Activated CD4-positive, alpha-beta T cell treated with anti-CD3 and anti-CD28 coated beads, Interleukin-2, amount 50 U/mL, for 4 hours (primary cell): ENCODE measurements at regions not wholly inside any gene's neighbourhood (a gene's known extent, or its start where the extent isn't known, plus 50 kb on each side); places are given as distances from the start of the nearest gene placed in this dataset.
"Not testable (repeated sequence)": the region's sequence is repeated elsewhere in the genome, so short reads cannot be mapped to it uniquely, and the experiment has no call there.

Experiments used
- DNase-seq, 2 experiments: peaks; one replicate each; pipeline ENCODE4 v3.0.0-alpha.2; 2020

GRCh38 chr10:2214092-2214491, 476.8 kb upstream of the ADARB2 start:
- no peak for DNase-seq

GRCh38 chr10:2212244-2212834, 475.0 kb upstream of the ADARB2 start:
- no peak for DNase-seq

- no peak for DNase-seq
Measured at GRCh38 chr10:2210088-2210487, 472.8 kb upstream of the ADARB2 start.

GRCh38 chr10:2208106-2208505, 470.8 kb upstream of the ADARB2 start:
- no peak for DNase-seq

GRCh38 chr10:2207246-2207922, 470.1 kb upstream of the ADARB2 start:
- DNase-seq, result no peak

GRCh38 chr10:2205406-2205805, 468.1 kb upstream of the ADARB2 start:
- DNase-seq, result no peak

GRCh38 chr10:2202401-2202800, 465.1 kb upstream of the ADARB2 start:
- no peak for DNase-seq

GRCh38 chr10:2201534-2202099, 464.3 kb upstream of the ADARB2 start:
- DNase-seq, result no peak

- no peak for DNase-seq
Measured at GRCh38 chr10:2197663-2198062, 460.3 kb upstream of the ADARB2 start.

GRCh38 chr10:2196272-2196671, 458.9 kb upstream of the ADARB2 start:
- no peak for DNase-seq

GRCh38 chr10:2189356-2189755, 452.0 kb upstream of the ADARB2 start:
- DNase-seq, result not testable (repeated sequence)

GRCh38 chr10:2188371-2188770, 451.0 kb upstream of the ADARB2 start:
- no peak for DNase-seq

- DNase-seq, result no peak
Measured at GRCh38 chr10:2173327-2173726, 436.0 kb upstream of the ADARB2 start.

- DNase-seq, result no peak
Measured at GRCh38 chr10:2165771-2166460, 428.6 kb upstream of the ADARB2 start.

- DNase-seq, result no peak
Measured at GRCh38 chr10:2150288-2150687, 413.0 kb upstream of the ADARB2 start.

GRCh38 chr10:2145926-2146478, 408.7 kb upstream of the ADARB2 start:
- no peak for DNase-seq

GRCh38 chr10:2145491-2145890, 408.2 kb upstream of the ADARB2 start:
- DNase-seq, result no peak

- no peak for DNase-seq
Measured at GRCh38 chr10:2144584-2144983, 407.3 kb upstream of the ADARB2 start.

- no peak for DNase-seq
Measured at GRCh38 chr10:2143213-2143835, 406.0 kb upstream of the ADARB2 start.

- DNase-seq, result no peak
Measured at GRCh38 chr10:2139746-2140145, 402.4 kb upstream of the ADARB2 start.

- DNase-seq, result no peak
Measured at GRCh38 chr10:2137549-2138174, 400.3 kb upstream of the ADARB2 start.

- no peak for DNase-seq
Measured at GRCh38 chr10:2130705-2131305, 393.5 kb upstream of the ADARB2 start.
